GM12878 (cell line): ENCODE measurements at regions not wholly inside any gene's neighbourhood (a gene's known extent, or its start where the extent isn't known, plus 50 kb on each side); places are given as distances from the start of the nearest gene placed in this dataset.

Experiments used
- ATAC-seq: fragments of 200-7000 bp; cut with Tn5 transposase; 3 replicates; pipeline ENCODE4 v1.9.1; 2020; ENCODE audit warnings: mild to moderate bottlenecking, moderate library complexity
- BruUV-seq: library from RNA; stranded (reverse); fragments of 400-500 nt; replicated peaks from 2 replicates; lab custom pipeline; 2021; lab: Mats Ljungman, UMichigan
- CTCF ChIA-PET: fragments of 300-600 bp; sonication (Branson Sonifier 250); formaldehyde crosslinking; extraction: SDS; loops from one replicate; lab custom pipeline; 2021; ENCODE audit warnings: inconsistent platforms; lab: Yijun Ruan, JAX
- POLR2A ChIA-PET: fragments of 350-600 bp; formaldehyde crosslinking; extraction: SDS; loops from one replicate; lab custom pipeline; 2021; ENCODE audit warnings: inconsistent platforms; lab: Charles Lee
- RAD21 ChIA-PET: fragments of 300-600 bp; sonication (Branson Sonifier 250); formaldehyde crosslinking; loops from one replicate; lab custom pipeline; 2023; ENCODE audit warnings: antibody characterized with exemption; ENCODE audit not compliant: unreplicated experiment; lab: Charles Lee
- SMC1A ChIA-PET: fragments of 300-600 bp; sonication (Branson Sonifier 250); formaldehyde crosslinking; loops from one replicate; lab custom pipeline; 2023; ENCODE audit not compliant: unreplicated experiment, uncharacterized antibody; lab: Charles Lee
- DNase-seq: peaks from one replicate; pipeline ENCODE4 v3.0.0-alpha.2; 2011; ENCODE audit warnings: low read depth, low spot score
- FAIRE-seq: peaks from 3 replicates; lab custom pipeline; 2011; peaks lifted over from hg19 to GRCh38; lab: Jason Lieb, UNC
- H2AFZ ChIP-seq: 2 replicates; pipeline ENCODE4 v1.6.0; 2011; ENCODE audit warnings: low read depth, low read length, control low read depth; ENCODE audit not compliant: control insufficient read depth
- H3K27ac ChIP-seq: 2 replicates; pipeline ENCODE4 v1.5.1; 2011; ENCODE audit warnings: control low read depth; ENCODE audit not compliant: control insufficient read depth, insufficient read depth
- H3K27me3 ChIP-seq, 2 experiments: replicated peaks in 1 of 2; 2 replicates each; pipeline versions ENCODE4 v1.6.0 to v1.6.1; 2011; ENCODE audit warnings: low read length in 1 of 2; ENCODE audit not compliant: control insufficient read depth in 2 of 2, insufficient read depth in 2 of 2
- H3K36me3 ChIP-seq, 2 experiments: 2 replicates each; pipeline ENCODE4 v1.5.1; 2011; ENCODE audit warnings: low read length in 1 of 2; ENCODE audit not compliant: control insufficient read depth in 2 of 2, insufficient read depth in 2 of 2
- H3K4me1 ChIP-seq: 2 replicates; pipeline ENCODE4 v1.6.1; 2011; ENCODE audit warnings: mild to moderate bottlenecking, low read length, moderate library complexity, mixed read lengths; ENCODE audit not compliant: control insufficient read depth, insufficient read depth
- H3K4me2 ChIP-seq: 2 replicates; pipeline ENCODE4 v1.6.0; 2011; ENCODE audit warnings: control low read depth; ENCODE audit not compliant: control insufficient read depth, insufficient read depth
- H3K4me3 ChIP-seq: fragments of 200-600 bp; sonication (generic); 2 replicates; pipeline ENCODE4 v1.5.1; 2016
- H3K79me2 ChIP-seq: 2 replicates; pipeline ENCODE4 v1.6.0; 2011; ENCODE audit warnings: low read length; ENCODE audit not compliant: control insufficient read depth, insufficient read depth
- H3K9ac ChIP-seq: 2 replicates; pipeline ENCODE4 v1.8.0; 2011; ENCODE audit warnings: low read length, control low read depth, mixed read lengths; ENCODE audit not compliant: control insufficient read depth, insufficient read depth
- H3K9me3 ChIP-seq: replicated peaks from 3 replicates; pipeline ENCODE4 v1.5.1; 2011; ENCODE audit warnings: mild to moderate bottlenecking, low read length; ENCODE audit not compliant: control insufficient read depth, insufficient read depth
- H4K20me1 ChIP-seq: 2 replicates; pipeline ENCODE4 v1.6.0; 2011; ENCODE audit not compliant: control insufficient read depth, insufficient read depth
- BACH1 ChIP-seq: fragments of 450-650 bp; IDR thresholded peaks from 2 replicates; pipeline ENCODE4 v1.6.1; 2017; ENCODE audit warnings: mild to moderate bottlenecking, borderline replicate concordance
- BRCA1 ChIP-seq: IDR thresholded peaks from 2 replicates; pipeline ENCODE4 v1.6.1; 2011; ENCODE audit warnings: low read depth, low read length, improper control_type of control experiment
- CBFB ChIP-seq: IDR thresholded peaks from 2 replicates; pipeline ENCODE4 v1.6.1; 2016; ENCODE audit warnings: antibody characterized with exemption, low read depth
- CBX5 ChIP-seq: sonication (generic); IDR thresholded peaks from 2 replicates; pipeline ENCODE4 v1.6.1; 2016; ENCODE audit warnings: low read depth, moderate library complexity, mild to moderate bottlenecking, inconsistent platforms
- ESRRA ChIP-seq: IDR thresholded peaks from 2 replicates; pipeline ENCODE4 v1.6.1; 2012; ENCODE audit warnings: mild to moderate bottlenecking, low read length, improper control_type of control experiment
- IKZF2 ChIP-seq, 2 experiments: fragments of 450-650 bp; IDR thresholded peaks; 2 replicates each; pipeline ENCODE4 v1.6.1; 2017; ENCODE audit warnings: mild to moderate bottlenecking in 2 of 2, moderate library complexity in 2 of 2
- PAX8 ChIP-seq: fragments of 450-650 bp; IDR thresholded peaks from 2 replicates; pipeline ENCODE4 v1.6.1; 2017; ENCODE audit warnings: mild to moderate bottlenecking, moderate library complexity
- RBBP5 ChIP-seq: fragments of 200-600 bp; sonication (generic); conservative IDR thresholded peaks from 2 replicates; pipeline ENCODE4 v1.6.1; 2016
- SIN3A ChIP-seq: IDR thresholded peaks from 2 replicates; pipeline ENCODE4 v1.6.1; 2012; ENCODE audit warnings: low read depth, low read length, improper control_type of control experiment
- SIX5 ChIP-seq: IDR thresholded peaks from 2 replicates; pipeline ENCODE4 v1.6.1; 2011; ENCODE audit warnings: mild to moderate bottlenecking, low read depth, low read length, moderate library complexity; ENCODE audit not compliant: severe bottlenecking
- STAT3 ChIP-seq: IDR thresholded peaks from 2 replicates; pipeline ENCODE4 v1.6.1; 2011; ENCODE audit warnings: low read depth, low read length, improper control_type of control experiment
- SUPT20H ChIP-seq: IDR thresholded peaks from 2 replicates; pipeline ENCODE4 v1.6.1; 2011; ENCODE audit warnings: low read depth, mild to moderate bottlenecking, low read length, moderate library complexity, borderline replicate concordance; ENCODE audit not compliant: control insufficient read depth
- TAF1 ChIP-seq: IDR thresholded peaks from 2 replicates; pipeline ENCODE4 v1.6.1; 2011; ENCODE audit warnings: mild to moderate bottlenecking, low read depth, low read length, borderline replicate concordance
- TARDBP ChIP-seq: IDR thresholded peaks from 2 replicates; pipeline ENCODE4 v1.6.1; 2016; ENCODE audit warnings: borderline replicate concordance
- TCF12 ChIP-seq: IDR thresholded peaks from 2 replicates; pipeline ENCODE4 v1.6.1; 2011; ENCODE audit warnings: low read depth, mild to moderate bottlenecking, low read length
- ZNF384 ChIP-seq: IDR thresholded peaks from 2 replicates; pipeline ENCODE4 v1.6.1; 2012; ENCODE audit warnings: low read depth, mild to moderate bottlenecking, low read length, improper control_type of control experiment, borderline replicate concordance
- WGBS: methylation state at CpG from one replicate; pipeline ENCODE4 v1.1.6; 2016; ENCODE audit warnings: low lambda C conversion rate; ENCODE audit not compliant: insufficient replicate concordance, insufficient coverage; ENCODE audit errors: missing lambda C conversion rate; 5-methylcytosine and 5-hydroxymethylcytosine counted together
- in situ Hi-C: fragments of 300-500 bp; cut with MboI; formaldehyde crosslinking; loops from 9 replicates; pipeline ENCODE4 v1.14.3; 2018; ENCODE audit warnings: mixed read lengths
- intact Hi-C: fragments of 100-400 bp; cut with micrococcal nuclease; formaldehyde crosslinking; loops from one replicate; pipeline ENCODE4 v1.14.2; 2022; ENCODE audit not compliant: unreplicated experiment
- TF ChIP-seq, protein P1 (sequence below): fragments of 450-650 bp; IDR thresholded peaks from 2 replicates; pipeline ENCODE4 v1.6.1; 2017; ENCODE audit warnings: mild to moderate bottlenecking, moderate library complexity
- TF ChIP-seq, protein P2 (sequence below): fragments of 450-650 bp; IDR thresholded peaks from 2 replicates; pipeline ENCODE4 v1.6.1; 2017; ENCODE audit warnings: mild to moderate bottlenecking, low read depth, inconsistent platforms; ENCODE audit not compliant: poor library complexity, severe bottlenecking
- TF ChIP-seq, protein P3 (sequence below): fragments of 450-650 bp; IDR thresholded peaks from 2 replicates; pipeline ENCODE4 v1.6.1; 2016; ENCODE audit warnings: mild to moderate bottlenecking

DNA sequence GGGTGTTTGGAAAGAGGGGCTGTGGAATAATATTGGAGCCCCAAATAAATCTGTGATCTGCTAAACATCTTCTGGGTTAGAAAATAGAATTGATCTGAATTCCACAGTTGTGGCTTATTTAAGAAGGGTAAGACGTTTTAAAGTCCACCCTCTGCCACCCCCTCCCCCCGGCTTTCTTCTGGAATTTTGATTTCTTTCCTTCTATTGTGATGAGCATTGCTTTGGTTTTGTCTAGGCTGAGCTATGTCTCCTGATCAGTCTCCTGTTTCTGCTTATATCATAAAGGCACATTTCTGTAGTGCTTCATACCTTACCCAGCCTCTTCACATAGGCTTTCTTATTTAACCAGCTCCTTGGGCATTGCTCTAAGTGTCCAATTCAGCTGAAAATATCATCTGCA lies 77.3 kb upstream of the SLC38A2 start:
- no peaks in the 10 kb centered on the region for H3K27me3 ChIP-seq
- ChIA-PET RAD21 (no interaction called here), POLR2A (no interaction called here), CTCF (no interaction called here), SMC1A (interaction anchor here (1.6 to 2.5 kb wide), 2 partner anchors 15 to 21 kb away, joined by 3 to 9 read pairs; no protein-coding TSS in a partner anchor)
- intact Hi-C loops = no loop called here
- no peaks in the 10 kb centered on the region; the same call in 1 of the 2 replicates for H3K4me1 ChIP-seq
- ATAC-seq = no peak
- WGBS = 53% methylated on average over 2 of the region's 2 CpGs
- no TSS peak for BruUV-seq
- no peaks in the 10 kb centered on the region for H3K9me3 ChIP-seq
- no peaks in the 10 kb centered on the region for H3K79me2 ChIP-seq
- H3K27ac ChIP-seq = no peak overlapping the region
- no peaks in the 10 kb centered on the region for H3K36me3 ChIP-seq
- H3K4me3 ChIP-seq = no peak overlapping the region
- in situ Hi-C loops = no loop called here
- H4K20me1 ChIP-seq = no peaks in the 10 kb centered on the region
- no peak overlapping the region for H3K9ac ChIP-seq
- no peak for TF ChIP-seq SUPT20H
- TF ChIP-seq BACH1 = no peak
- TF ChIP-seq STAT3 = no peak
- TF ChIP-seq ESRRA = no peak
- TF ChIP-seq, protein P1, sequence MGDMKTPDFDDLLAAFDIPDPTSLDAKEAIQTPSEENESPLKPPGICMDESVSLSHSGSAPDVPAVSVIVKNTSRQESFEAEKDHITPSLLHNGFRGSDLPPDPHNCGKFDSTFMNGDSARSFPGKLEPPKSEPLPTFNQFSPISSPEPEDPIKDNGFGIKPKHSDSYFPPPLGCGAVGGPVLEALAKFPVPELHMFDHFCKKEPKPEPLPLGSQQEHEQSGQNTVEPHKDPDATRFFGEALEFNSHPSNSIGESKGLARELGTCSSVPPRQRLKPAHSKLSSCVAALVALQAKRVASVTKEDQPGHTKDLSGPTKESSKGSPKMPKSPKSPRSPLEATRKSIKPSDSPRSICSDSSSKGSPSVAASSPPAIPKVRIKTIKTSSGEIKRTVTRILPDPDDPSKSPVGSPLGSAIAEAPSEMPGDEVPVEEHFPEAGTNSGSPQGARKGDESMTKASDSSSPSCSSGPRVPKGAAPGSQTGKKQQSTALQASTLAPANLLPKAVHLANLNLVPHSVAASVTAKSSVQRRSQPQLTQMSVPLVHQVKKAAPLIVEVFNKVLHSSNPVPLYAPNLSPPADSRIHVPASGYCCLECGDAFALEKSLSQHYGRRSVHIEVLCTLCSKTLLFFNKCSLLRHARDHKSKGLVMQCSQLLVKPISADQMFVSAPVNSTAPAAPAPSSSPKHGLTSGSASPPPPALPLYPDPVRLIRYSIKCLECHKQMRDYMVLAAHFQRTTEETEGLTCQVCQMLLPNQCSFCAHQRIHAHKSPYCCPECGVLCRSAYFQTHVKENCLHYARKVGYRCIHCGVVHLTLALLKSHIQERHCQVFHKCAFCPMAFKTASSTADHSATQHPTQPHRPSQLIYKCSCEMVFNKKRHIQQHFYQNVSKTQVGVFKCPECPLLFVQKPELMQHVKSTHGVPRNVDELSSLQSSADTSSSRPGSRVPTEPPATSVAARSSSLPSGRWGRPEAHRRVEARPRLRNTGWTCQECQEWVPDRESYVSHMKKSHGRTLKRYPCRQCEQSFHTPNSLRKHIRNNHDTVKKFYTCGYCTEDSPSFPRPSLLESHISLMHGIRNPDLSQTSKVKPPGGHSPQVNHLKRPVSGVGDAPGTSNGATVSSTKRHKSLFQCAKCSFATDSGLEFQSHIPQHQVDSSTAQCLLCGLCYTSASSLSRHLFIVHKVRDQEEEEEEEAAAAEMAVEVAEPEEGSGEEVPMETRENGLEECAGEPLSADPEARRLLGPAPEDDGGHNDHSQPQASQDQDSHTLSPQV = no peak
- TF ChIP-seq TAF1 = no peak
- TF ChIP-seq RBBP5 = no peak
- no peak for TF ChIP-seq CBFB
- no peak for TF ChIP-seq CBX5
- TF ChIP-seq, protein P2, sequence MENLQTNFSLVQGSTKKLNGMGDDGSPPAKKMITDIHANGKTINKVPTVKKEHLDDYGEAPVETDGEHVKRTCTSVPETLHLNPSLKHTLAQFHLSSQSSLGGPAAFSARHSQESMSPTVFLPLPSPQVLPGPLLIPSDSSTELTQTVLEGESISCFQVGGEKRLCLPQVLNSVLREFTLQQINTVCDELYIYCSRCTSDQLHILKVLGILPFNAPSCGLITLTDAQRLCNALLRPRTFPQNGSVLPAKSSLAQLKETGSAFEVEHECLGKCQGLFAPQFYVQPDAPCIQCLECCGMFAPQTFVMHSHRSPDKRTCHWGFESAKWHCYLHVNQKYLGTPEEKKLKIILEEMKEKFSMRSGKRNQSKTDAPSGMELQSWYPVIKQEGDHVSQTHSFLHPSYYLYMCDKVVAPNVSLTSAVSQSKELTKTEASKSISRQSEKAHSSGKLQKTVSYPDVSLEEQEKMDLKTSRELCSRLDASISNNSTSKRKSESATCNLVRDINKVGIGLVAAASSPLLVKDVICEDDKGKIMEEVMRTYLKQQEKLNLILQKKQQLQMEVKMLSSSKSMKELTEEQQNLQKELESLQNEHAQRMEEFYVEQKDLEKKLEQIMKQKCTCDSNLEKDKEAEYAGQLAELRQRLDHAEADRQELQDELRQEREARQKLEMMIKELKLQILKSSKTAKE = no peak
- TF ChIP-seq TCF12 = no peak
- TF ChIP-seq IKZF2 (IDR thresholded peaks at IDR 0.05) = no peak
- no peak for TF ChIP-seq SIN3A
- no peak for TF ChIP-seq TARDBP
- TF ChIP-seq BRCA1 = no peak
- no peak for TF ChIP-seq PAX8
- TF ChIP-seq, protein P3, sequence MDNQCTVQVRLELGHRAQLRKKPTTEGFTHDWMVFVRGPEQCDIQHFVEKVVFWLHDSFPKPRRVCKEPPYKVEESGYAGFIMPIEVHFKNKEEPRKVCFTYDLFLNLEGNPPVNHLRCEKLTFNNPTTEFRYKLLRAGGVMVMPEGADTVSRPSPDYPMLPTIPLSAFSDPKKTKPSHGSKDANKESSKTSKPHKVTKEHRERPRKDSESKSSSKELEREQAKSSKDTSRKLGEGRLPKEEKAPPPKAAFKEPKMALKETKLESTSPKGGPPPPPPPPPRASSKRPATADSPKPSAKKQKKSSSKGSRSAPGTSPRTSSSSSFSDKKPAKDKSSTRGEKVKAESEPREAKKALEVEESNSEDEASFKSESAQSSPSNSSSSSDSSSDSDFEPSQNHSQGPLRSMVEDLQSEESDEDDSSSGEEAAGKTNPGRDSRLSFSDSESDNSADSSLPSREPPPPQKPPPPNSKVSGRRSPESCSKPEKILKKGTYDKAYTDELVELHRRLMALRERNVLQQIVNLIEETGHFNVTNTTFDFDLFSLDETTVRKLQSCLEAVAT = no peak
- no peak for TF ChIP-seq ZNF384
- TF ChIP-seq SIX5 = no peak
- no peak overlapping the region for H3K4me2 ChIP-seq
- no peak overlapping the region for H2AFZ ChIP-seq
- DNase-seq = no peak
- no peak for FAIRE-seq
